Loucy (cell line): ENCODE measurements at regions not wholly inside any gene's neighbourhood (a gene's known extent, or its start where the extent isn't known, plus 50 kb on each side); places are given as distances from the start of the nearest gene placed in this dataset.

Experiments used
- CTCF ChIP-seq: fragments of 200-600 bp; sonication (generic); conservative IDR thresholded peaks from 2 replicates; pipeline ENCODE4 v1.5.1; 2014; ENCODE audit warnings: mild to moderate bottlenecking, antibody characterized with exemption, low read length
- EZH2phosphoT487 ChIP-seq: fragments of 200-600 bp; IDR thresholded peaks from 2 replicates; pipeline ENCODE4 v1.6.1; 2018; ENCODE audit warnings: antibody characterized with exemption, mild to moderate bottlenecking, moderate library complexity, borderline replicate concordance

GRCh38 chr14:100393906-100394732 is 71.0 kb downstream of the SLC25A47 start:
- TF ChIP-seq CTCF (no peak), EZH2phosphoT487 (no peak)
